Astrocyte (in vitro differentiated cells and primary cell): ENCODE measurements at regions not wholly inside any gene's neighbourhood (a gene's known extent, or its start where the extent isn't known, plus 50 kb on each side); places are given as distances from the start of the nearest gene placed in this dataset.

Experiments used
- CTCF ChIP-seq: IDR thresholded peaks from 2 replicates; pipeline ENCODE4 v1.5.1; 2011; ENCODE audit warnings: low read depth, mild to moderate bottlenecking, inconsistent platforms, low read length, moderate library complexity; ENCODE audit not compliant: insufficient read depth
- EZH2 ChIP-seq: IDR thresholded peaks from 2 replicates; pipeline ENCODE4 v1.6.1; 2012; ENCODE audit warnings: mild to moderate bottlenecking, low read length, inconsistent platforms; ENCODE audit not compliant: insufficient read depth

DNA sequence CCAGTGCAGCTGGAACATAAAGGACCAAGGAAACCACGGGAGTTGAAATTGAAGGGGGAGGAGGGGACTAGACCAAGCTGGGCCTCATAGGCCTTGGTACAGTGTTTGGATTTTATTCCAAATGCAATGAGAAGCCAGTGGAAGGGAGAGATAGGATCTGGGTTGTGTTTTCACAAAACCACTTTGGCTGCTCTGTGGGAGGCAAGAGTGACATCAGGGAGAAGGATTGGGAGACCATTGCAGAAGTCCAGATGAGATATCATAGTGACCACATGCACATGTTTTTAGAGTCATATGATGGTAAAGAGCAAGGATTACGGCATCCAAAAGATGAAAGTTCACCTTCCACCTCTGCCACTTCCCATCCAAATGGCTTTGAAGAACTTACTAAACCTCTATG lies 210.2 kb downstream of the PAX3 start:
- no peak for TF ChIP-seq CTCF
- TF ChIP-seq EZH2 = no peak
